Neuronal stem cell (in vitro differentiated cells): ENCODE measurements at regions not wholly inside any gene's neighbourhood (a gene's known extent, or its start where the extent isn't known, plus 50 kb on each side); places are given as distances from the start of the nearest gene placed in this dataset.

ENCODE experiments used
- DNase-seq: peaks from one replicate; pipeline ENCODE4 v3.0.0-alpha.2; 2013; ENCODE audit warnings: low spot score
- H2AFZ ChIP-seq: one replicate; pipeline ENCODE4 v1.6.1; 2013; ENCODE audit warnings: mild to moderate bottlenecking, low read length, inconsistent platforms
- H2AK5ac ChIP-seq: 2 replicates; pipeline ENCODE4 v1.6.1; 2013; ENCODE audit warnings: low read depth, mild to moderate bottlenecking, inconsistent platforms, low read length, moderate library complexity, mixed read lengths
- H2BK120ac ChIP-seq: 2 replicates; pipeline ENCODE4 v1.6.1; 2013; ENCODE audit warnings: low read depth, mild to moderate bottlenecking, inconsistent platforms, low read length, moderate library complexity, mixed read lengths
- H2BK12ac ChIP-seq: one replicate; pipeline ENCODE4 v1.6.1; 2013; ENCODE audit warnings: low read length, inconsistent platforms
- H2BK15ac ChIP-seq: 2 replicates; pipeline ENCODE4 v1.6.1; 2013; ENCODE audit warnings: mild to moderate bottlenecking, low read length, inconsistent platforms, mixed read lengths
- H2BK5ac ChIP-seq: one replicate; pipeline ENCODE4 v1.6.1; 2013; ENCODE audit warnings: inconsistent platforms, mild to moderate bottlenecking, low read length, moderate library complexity
- H3K14ac ChIP-seq: one replicate; pipeline ENCODE4 v1.6.1; 2013; ENCODE audit warnings: low read length, inconsistent platforms
- H3K18ac ChIP-seq: 2 replicates; pipeline ENCODE4 v1.6.1; 2013; ENCODE audit warnings: low read length, inconsistent platforms
- H3K23ac ChIP-seq: 2 replicates; pipeline ENCODE4 v1.6.1; 2013; ENCODE audit warnings: low read depth, mild to moderate bottlenecking, mixed read lengths, low read length, inconsistent platforms; ENCODE audit not compliant: poor library complexity
- H3K27ac ChIP-seq: replicated peaks from 3 replicates; pipeline ENCODE4 v1.5.1; 2013; ENCODE audit warnings: low read length, inconsistent platforms
- H3K27me3 ChIP-seq, 3 experiments: 2 replicates each; pipeline ENCODE4 v1.6.1; 2013; ENCODE audit warnings: low read length in 3 of 3, mild to moderate bottlenecking in 2 of 3, inconsistent platforms in 1 of 3, low read depth in 1 of 3, mixed read lengths in 1 of 3, moderate library complexity in 1 of 3; ENCODE audit not compliant: control insufficient read depth in 3 of 3, insufficient read depth in 3 of 3
- H3K36me3 ChIP-seq, 2 donors: replicated peaks in 1 of 2; 2 replicates each; pipeline ENCODE4 v1.6.1; 2013; ENCODE audit warnings: low read length in 2 of 2; ENCODE audit not compliant: control insufficient read depth in 2 of 2, insufficient read depth in 2 of 2
- H3K4ac ChIP-seq: 2 replicates; pipeline ENCODE4 v1.6.1; 2013; ENCODE audit warnings: inconsistent platforms, mild to moderate bottlenecking, low read length, moderate library complexity
- H3K4me1 ChIP-seq, 2 donors: 1 replicate in 1 of 2; 2 replicates in 1 of 2; pipeline ENCODE4 v1.6.1; 2013; ENCODE audit warnings: low read length in 2 of 2, low read depth in 1 of 2; ENCODE audit not compliant: control insufficient read depth in 2 of 2, insufficient read depth in 1 of 2
- H3K4me2 ChIP-seq: one replicate; pipeline ENCODE4 v1.6.1; 2013; ENCODE audit warnings: mild to moderate bottlenecking, low read length, inconsistent platforms; ENCODE audit not compliant: insufficient read depth, poor library complexity, severe bottlenecking
- H3K4me3 ChIP-seq, 2 donors: 2 replicates each; pipeline ENCODE4 v1.5.1; 2013; ENCODE audit warnings: low read length in 2 of 2, mild to moderate bottlenecking in 2 of 2, inconsistent platforms in 1 of 2, moderate library complexity in 1 of 2
- H3K79me1 ChIP-seq: one replicate; pipeline ENCODE4 v1.6.1; 2013; ENCODE audit warnings: low read depth, mild to moderate bottlenecking, inconsistent platforms, low read length, moderate library complexity
- H3K9ac ChIP-seq: one replicate; pipeline ENCODE4 v1.6.1; 2013; ENCODE audit warnings: mild to moderate bottlenecking, low read depth, low read length, inconsistent platforms; ENCODE audit not compliant: poor library complexity
- H3K9me3 ChIP-seq, 2 donors: replicated peaks in 1 of 2; 2 replicates each; pipeline versions ENCODE3 to v1.6.1; 2013; ENCODE audit warnings: low read length in 2 of 2, mild to moderate bottlenecking in 2 of 2, inconsistent platforms in 1 of 2, low read depth in 1 of 2, mixed read lengths in 1 of 2, moderate library complexity in 1 of 2; ENCODE audit not compliant: control insufficient read depth in 2 of 2, insufficient read depth in 1 of 2
- H4K8ac ChIP-seq: one replicate; pipeline ENCODE4 v1.6.1; 2013; ENCODE audit warnings: low read depth, mild to moderate bottlenecking, inconsistent platforms, low read length, moderate library complexity
- H4K91ac ChIP-seq: one replicate; pipeline ENCODE4 v1.6.1; 2013; ENCODE audit warnings: low read length, low read depth, mild to moderate bottlenecking, inconsistent platforms; ENCODE audit not compliant: poor library complexity
- WGBS, 2 donors: extraction: QIAGEN DNeasy Blood & Tissue Kit; methylation state at CpG; one replicate each; pipeline ENCODE4 v1.1.7; 2013; ENCODE audit warnings: missing lambda C conversion rate in 2 of 2, mixed read lengths in 1 of 2; ENCODE audit not compliant: insufficient read length in 2 of 2, insufficient replicate concordance in 1 of 2; ENCODE audit errors: extremely low coverage in 2 of 2; 5-methylcytosine and 5-hydroxymethylcytosine counted together

- H3K4me3 ChIP-seq: no peak overlapping the region
- H2BK12ac ChIP-seq: no peak overlapping the region
- no peak overlapping the region for H3K27ac ChIP-seq
- H4K8ac ChIP-seq: no peak overlapping the region
- no peak overlapping the region for H3K4me2 ChIP-seq
- no peak overlapping the region for H4K91ac ChIP-seq
- H2BK15ac ChIP-seq: no peak overlapping the region
- H2AFZ ChIP-seq: no peak overlapping the region
- DNase-seq: no peak
- no peak overlapping the region for H2BK5ac ChIP-seq
- H3K4me1 ChIP-seq: no peaks in the 10 kb centered on the region
- H3K14ac ChIP-seq: no peak overlapping the region
- H3K79me1 ChIP-seq: no peaks in the 10 kb centered on the region
- H3K18ac ChIP-seq: no peak overlapping the region
- H2BK120ac ChIP-seq: no peak overlapping the region
- no peak overlapping the region for H3K4ac ChIP-seq
- no peaks in the 10 kb centered on the region for H3K9me3 ChIP-seq
- no peak overlapping the region for H3K23ac ChIP-seq
- no peak overlapping the region for H3K9ac ChIP-seq
- no CpG with 5 or more reads among the region's 6 CpGs for WGBS, 2 donors
- no peaks in the 10 kb centered on the region for H3K27me3 ChIP-seq
- no peak overlapping the region for H2AK5ac ChIP-seq
- no peaks in the 10 kb centered on the region for H3K36me3 ChIP-seq
Observed at GRCh38 chr18:60943297-60943696, 389.9 kb upstream of the CDH20 start.

GRCh38 chr18:60950634-60951033, 382.6 kb upstream of the CDH20 start:
- Histone ChIP-seq H3K79me1 (no peaks in the 10 kb centered on the region), H3K36me3 (no peaks in the 10 kb centered on the region), H3K4me2 (no peak overlapping the region), H3K9ac (no peak overlapping the region), H2AFZ (no peak overlapping the region), H2BK15ac (no peak overlapping the region), H2BK12ac (no peak overlapping the region), H3K14ac (no peak overlapping the region), H3K27me3 (no peaks in the 10 kb centered on the region), H2BK120ac (no peak overlapping the region), H4K8ac (no peak overlapping the region), H4K91ac (no peak overlapping the region), H2AK5ac (no peak overlapping the region), H3K4ac (no peak overlapping the region), H3K23ac (no peak overlapping the region), H3K9me3 (no peaks in the 10 kb centered on the region), H2BK5ac (no peak overlapping the region), H3K4me1 (no peaks in the 10 kb centered on the region), H3K27ac (no peak overlapping the region), H3K4me3 (no peak overlapping the region), H3K18ac (no peak overlapping the region)
- DNase-seq: no peak
- WGBS, 2 donors: no CpG with 5 or more reads among the region's 2 CpGs

- no peak overlapping the region for H4K91ac ChIP-seq
- no peak for DNase-seq
- no peak overlapping the region for H2BK12ac ChIP-seq
- no peak overlapping the region for H2AFZ ChIP-seq
- no peak overlapping the region for H3K9ac ChIP-seq
- no peak overlapping the region for H2BK15ac ChIP-seq
- H2BK5ac ChIP-seq: no peak overlapping the region
- no peaks in the 10 kb centered on the region for H3K79me1 ChIP-seq
- H2BK120ac ChIP-seq: no peak overlapping the region
- no peaks in the 10 kb centered on the region for H3K9me3 ChIP-seq
- H3K14ac ChIP-seq: no peak overlapping the region
- H3K4me1 ChIP-seq: no peaks in the 10 kb centered on the region
- H3K27me3 ChIP-seq: no peaks in the 10 kb centered on the region
- H3K4ac ChIP-seq: no peak overlapping the region
- no peak overlapping the region for H4K8ac ChIP-seq
- H3K4me2 ChIP-seq: no peak overlapping the region
- no peak overlapping the region for H3K23ac ChIP-seq
- no peak overlapping the region for H3K18ac ChIP-seq
- no peaks in the 10 kb centered on the region for H3K36me3 ChIP-seq
- WGBS, 2 donors: no CpG with 5 or more reads among the region's 2 CpGs
- no peak overlapping the region for H3K4me3 ChIP-seq
- H2AK5ac ChIP-seq: no peak overlapping the region
- H3K27ac ChIP-seq: no peak overlapping the region
Observed at GRCh38 chr18:60951091-60951490, 382.1 kb upstream of the CDH20 start.

GRCh38 chr18:60962625-60963024, 370.6 kb upstream of the CDH20 start:
- H3K27ac ChIP-seq: no peak overlapping the region
- no peak overlapping the region for H4K8ac ChIP-seq
- H3K14ac ChIP-seq: no peak overlapping the region
- H2BK12ac ChIP-seq: no peak overlapping the region
- H3K4ac ChIP-seq: no peak overlapping the region
- DNase-seq: no peak
- no peaks in the 10 kb centered on the region for H3K79me1 ChIP-seq
- no peak overlapping the region for H2AK5ac ChIP-seq
- H2AFZ ChIP-seq: no peak overlapping the region
- no peak overlapping the region for H2BK15ac ChIP-seq
- H3K4me3 ChIP-seq: no peak overlapping the region
- no peak overlapping the region for H3K4me2 ChIP-seq
- H2BK120ac ChIP-seq: no peak overlapping the region
- no peaks in the 10 kb centered on the region for H3K4me1 ChIP-seq
- H3K9me3 ChIP-seq: no peaks in the 10 kb centered on the region
- no peaks in the 10 kb centered on the region for H3K27me3 ChIP-seq
- no peak overlapping the region for H3K23ac ChIP-seq
- no CpG with 5 or more reads among the region's 2 CpGs for WGBS, 2 donors
- H3K9ac ChIP-seq: no peak overlapping the region
- no peak overlapping the region for H3K18ac ChIP-seq
- no peak overlapping the region for H2BK5ac ChIP-seq
- H3K36me3 ChIP-seq: no peaks in the 10 kb centered on the region
- H4K91ac ChIP-seq: no peak overlapping the region
